H1 (cell line): ENCODE measurements at regions not wholly inside any gene's neighbourhood (a gene's known extent, or its start where the extent isn't known, plus 50 kb on each side); places are given as distances from the start of the nearest gene placed in this dataset.

Experiments used
- CTCF ChIA-PET: fragments of 300-600 bp; sonication (Branson Sonifier 250); formaldehyde crosslinking; loops from one replicate; lab custom pipeline; 2021; ENCODE audit not compliant: partially characterized antibody; lab: Charles Lee
- POLR2A ChIA-PET: fragments of 300-600 bp; sonication (Branson Sonifier 250); formaldehyde crosslinking; loops from one replicate; lab custom pipeline; 2021; ENCODE audit warnings: inconsistent platforms; ENCODE audit not compliant: partially characterized antibody; lab: Charles Lee
- DNase-seq, 2 experiments: peaks; one replicate each; pipeline versions ENCODE4 v3.0.0 to v3.0.0-alpha.2; 2010 to 2022; ENCODE audit warnings: low spot score in 2 of 2, low read depth in 1 of 2, mixed read lengths in 1 of 2
- FAIRE-seq: peaks from 2 replicates; lab custom pipeline; 2011; peaks lifted over from hg19 to GRCh38; lab: Jason Lieb, UNC
- H2AFZ ChIP-seq: 2 replicates; pipeline ENCODE4 v1.8.1; 2012; ENCODE audit warnings: low read length, inconsistent platforms
- H2AK5ac ChIP-seq: 2 replicates; pipeline ENCODE4 v1.6.1; 2013; ENCODE audit warnings: low read depth, low read length
- H2BK120ac ChIP-seq: replicated peaks from 2 replicates; pipeline ENCODE3; 2013; ENCODE audit warnings: low read depth, low read length, inconsistent platforms
- H2BK12ac ChIP-seq: 2 replicates; pipeline ENCODE4 v1.6.1; 2013; ENCODE audit warnings: low read depth, low read length
- H2BK15ac ChIP-seq: 2 replicates; pipeline ENCODE4 v1.6.1; 2013; ENCODE audit warnings: low read length
- H2BK20ac ChIP-seq: 2 replicates; pipeline ENCODE4 v1.6.1; 2013; ENCODE audit warnings: low read length
- H2BK5ac ChIP-seq: 2 replicates; pipeline ENCODE4 v1.6.1; 2013; ENCODE audit warnings: low read depth, low read length
- H3K14ac ChIP-seq: 2 replicates; pipeline ENCODE4 v1.6.1; 2013; ENCODE audit warnings: inconsistent platforms; ENCODE audit not compliant: insufficient read length
- H3K18ac ChIP-seq: 2 replicates; pipeline ENCODE4 v1.6.1; 2013; ENCODE audit warnings: low read length; ENCODE audit errors: extremely low read depth
- H3K23ac ChIP-seq: 2 replicates; pipeline ENCODE4 v1.6.1; 2013; ENCODE audit warnings: inconsistent platforms; ENCODE audit not compliant: insufficient read length
- H3K23me2 ChIP-seq: 2 replicates; pipeline ENCODE4 v1.6.1; 2013; ENCODE audit warnings: low read depth, low read length
- H3K27ac ChIP-seq: 2 replicates; pipeline ENCODE4 v1.6.1; 2011; ENCODE audit warnings: low read depth, low read length, inconsistent platforms
- H3K27me3 ChIP-seq, 4 experiments: replicated peaks in 1 of 4; 1 replicate in 1 of 4; 2 replicates in 3 of 4; pipeline versions ENCODE4 v1.6.1 to v1.8.1; 2011 to 2013; ENCODE audit warnings: low read length in 3 of 4, mild to moderate bottlenecking in 3 of 4, inconsistent platforms in 2 of 4, mixed read lengths in 2 of 4, moderate library complexity in 1 of 4; ENCODE audit not compliant: control insufficient read depth in 3 of 4, insufficient read depth in 3 of 4; ENCODE audit errors: extremely low read depth in 1 of 4
- H3K36me3 ChIP-seq, 4 experiments: 2 replicates each; pipeline versions ENCODE4 v1.6.1 to v1.8.1; 2011 to 2013; ENCODE audit warnings: mild to moderate bottlenecking in 4 of 4, low read length in 3 of 4, moderate library complexity in 2 of 4, control low read depth in 1 of 4, inconsistent platforms in 1 of 4; ENCODE audit not compliant: insufficient read depth in 4 of 4, control insufficient read depth in 2 of 4
- H3K4ac ChIP-seq: replicated peaks from 2 replicates; pipeline ENCODE3; 2013; ENCODE audit warnings: low read length, low read depth, mixed read lengths, inconsistent platforms; ENCODE audit not compliant: insufficient read length
- H3K4me1 ChIP-seq, 4 experiments: replicated peaks in 1 of 4; 1 replicate in 1 of 4; 2 replicates in 3 of 4; pipeline versions ENCODE4 v1.6.1 to v1.8.1; 2011 to 2013; ENCODE audit warnings: low read length in 3 of 4, inconsistent platforms in 2 of 4, mixed read lengths in 1 of 4; ENCODE audit not compliant: insufficient read depth in 4 of 4, control insufficient read depth in 3 of 4
- H3K4me2 ChIP-seq, 2 experiments: 2 replicates each; pipeline versions ENCODE4 v1.6.1 to v1.8.1; 2011 to 2013; ENCODE audit warnings: low read depth in 2 of 2, low read length in 2 of 2, control low read depth in 1 of 2, inconsistent platforms in 1 of 2, mild to moderate bottlenecking in 1 of 2; ENCODE audit not compliant: insufficient read depth in 1 of 2
- H3K4me3 ChIP-seq, 4 experiments: fragments of 200-600, 300-600 bp in 1 of 4; sonication (generic), shearing (Covaris generic), sonication (Bioruptor Twin) in 1 of 4; 2 replicates each; pipeline versions ENCODE4 v1.5.1 to v1.8.1; 2011 to 2016; ENCODE audit warnings: low read length in 4 of 4, low read depth in 3 of 4, control low read depth in 2 of 4, inconsistent platforms in 2 of 4, mild to moderate bottlenecking in 2 of 4, mixed read lengths in 1 of 4, moderate library complexity in 1 of 4; ENCODE audit not compliant: insufficient read depth in 2 of 4; ENCODE audit errors: extremely low read depth in 1 of 4
- H3K56ac ChIP-seq: replicated peaks from 2 replicates; pipeline ENCODE3; 2013; ENCODE audit warnings: low read depth, mild to moderate bottlenecking, mixed read lengths, low read length, inconsistent platforms; ENCODE audit not compliant: insufficient read length
- H3K79me1 ChIP-seq: 2 replicates; pipeline ENCODE4 v1.6.1; 2013; ENCODE audit warnings: low read depth, low read length, control low read depth
- H3K79me2 ChIP-seq, 2 experiments: 2 replicates each; pipeline versions ENCODE4 v1.6.1 to v1.8.1; 2012 to 2013; ENCODE audit warnings: low read length in 2 of 2, mild to moderate bottlenecking in 2 of 2, inconsistent platforms in 1 of 2; ENCODE audit not compliant: insufficient read depth in 2 of 2, control insufficient read depth in 1 of 2
- H3K9ac ChIP-seq, 4 experiments: replicated peaks in 1 of 4; 1 replicate in 1 of 4; 2 replicates in 3 of 4; pipeline versions ENCODE4 v1.6.1 to v1.8.1; 2011 to 2013; ENCODE audit warnings: low read depth in 3 of 4, low read length in 3 of 4, control low read depth in 2 of 4, mild to moderate bottlenecking in 2 of 4, moderate library complexity in 2 of 4, inconsistent platforms in 1 of 4; ENCODE audit errors: extremely low read depth in 1 of 4
- H3K9me3 ChIP-seq, 2 experiments: 2 replicates each; pipeline versions ENCODE4 v1.6.1 to v1.8.1; 2012 to 2013; ENCODE audit warnings: mild to moderate bottlenecking in 2 of 2, moderate library complexity in 2 of 2, control low read depth in 1 of 2, inconsistent platforms in 1 of 2, low read depth in 1 of 2, low read length in 1 of 2, mixed read lengths in 1 of 2; ENCODE audit not compliant: insufficient read depth in 2 of 2
- H4K20me1 ChIP-seq, 2 experiments: replicated peaks in 1 of 2; 2 replicates each; pipeline versions ENCODE3 to v1.8.1; 2011 to 2013; ENCODE audit warnings: inconsistent platforms in 2 of 2, low read length in 2 of 2, mild to moderate bottlenecking in 1 of 2; ENCODE audit not compliant: insufficient read depth in 2 of 2, control insufficient read depth in 1 of 2
- H4K5ac ChIP-seq: 2 replicates; pipeline ENCODE4 v1.6.1; 2013; ENCODE audit warnings: low read length, low read depth, mixed read lengths, inconsistent platforms; ENCODE audit not compliant: insufficient read length
- H4K8ac ChIP-seq: 2 replicates; pipeline ENCODE4 v1.8.0; 2013; ENCODE audit warnings: mild to moderate bottlenecking, moderate library complexity, low read length, inconsistent platforms; ENCODE audit not compliant: insufficient read depth; ENCODE audit errors: extremely low read depth
- H4K91ac ChIP-seq: replicated peaks from 2 replicates; pipeline ENCODE3; 2013; ENCODE audit warnings: low read length, mixed read lengths, inconsistent platforms; ENCODE audit not compliant: insufficient read length
- CEBPB ChIP-seq: IDR thresholded peaks from 2 replicates; pipeline ENCODE4 v1.6.1; 2012; ENCODE audit warnings: low read depth, low read length
- CHD1 ChIP-seq: IDR thresholded peaks from 2 replicates; pipeline ENCODE4 v1.6.1; 2012; ENCODE audit warnings: low read depth, low read length, improper control_type of control experiment
- CHD2 ChIP-seq: IDR thresholded peaks from 2 replicates; pipeline ENCODE4 v1.6.1; 2012; ENCODE audit warnings: low read length, improper control_type of control experiment
- FOSL1 ChIP-seq: IDR thresholded peaks from 2 replicates; pipeline ENCODE4 v1.6.1; 2011; ENCODE audit warnings: mild to moderate bottlenecking, low read depth, low read length, moderate library complexity; ENCODE audit not compliant: insufficient read depth
- KDM1A ChIP-seq: fragments of 200-600, 300-600 bp; sonication (generic); IDR thresholded peaks from 2 replicates; pipeline ENCODE4 v1.7.1; 2016; ENCODE audit warnings: mild to moderate bottlenecking, low read length, borderline replicate concordance
- PHF8 ChIP-seq: fragments of 200-600 bp; sonication (generic); conservative IDR thresholded peaks from 2 replicates; pipeline ENCODE4 v1.7.1; 2012; ENCODE audit warnings: low read depth, mild to moderate bottlenecking, inconsistent platforms, low read length, moderate library complexity
- POU5F1 ChIP-seq: IDR thresholded peaks from 2 replicates; pipeline ENCODE4 v1.6.1; 2011; ENCODE audit warnings: low read depth, mild to moderate bottlenecking, low read length, moderate library complexity
- RFX5 ChIP-seq: IDR thresholded peaks from 2 replicates; pipeline ENCODE4 v1.6.1; 2011; ENCODE audit warnings: low read depth, low read length, improper control_type of control experiment, borderline replicate concordance
- SIRT6 ChIP-seq: IDR thresholded peaks from one replicate; pipeline ENCODE4 v1.7.1; 2012; ENCODE audit warnings: low read length, inconsistent platforms
- SP2 ChIP-seq: IDR thresholded peaks from 2 replicates; pipeline ENCODE4 v1.6.1; 2012; ENCODE audit warnings: mild to moderate bottlenecking, low read length, inconsistent platforms
- SP4 ChIP-seq: IDR thresholded peaks from 2 replicates; pipeline ENCODE4 v1.6.1; 2012; ENCODE audit warnings: low read length, inconsistent platforms
- ZNF274 ChIP-seq: IDR thresholded peaks from 2 replicates; pipeline ENCODE4 v1.7.0; 2012; ENCODE audit warnings: low read length, borderline replicate concordance; ENCODE audit errors: extremely low read depth
- WGBS, 2 experiments: shearing (Covaris generic) in 1 of 2; methylation state at CpG; one replicate each; pipeline versions ENCODE4 v1.1.6 to v1.1.7; 2013 to 2015; ENCODE audit warnings: low lambda C conversion rate in 2 of 2, mixed read lengths in 2 of 2, inconsistent platforms in 1 of 2, low coverage in 1 of 2, missing lambda C conversion rate in 1 of 2; ENCODE audit not compliant: insufficient replicate concordance in 2 of 2, insufficient coverage in 1 of 2, insufficient read length in 1 of 2; ENCODE audit errors: extremely low coverage in 1 of 2, missing lambda C conversion rate in 1 of 2; 5-methylcytosine and 5-hydroxymethylcytosine counted together
- TF ChIP-seq, protein P1 (sequence below): IDR thresholded peaks from 2 replicates; pipeline ENCODE4 v1.6.1; 2012; ENCODE audit warnings: inconsistent platforms
- TF ChIP-seq, protein P2 (sequence below), 3 experiments: IDR thresholded peaks; 1 replicate in 2 of 3; 2 replicates in 1 of 3; pipeline versions ENCODE4 v1.5.1 to v1.6.1; 2011; ENCODE audit warnings: low read length in 3 of 3, mild to moderate bottlenecking in 3 of 3, inconsistent platforms in 2 of 3, low read depth in 1 of 3, moderate library complexity in 1 of 3; ENCODE audit not compliant: insufficient read depth in 1 of 3; ENCODE audit errors: control extremely low read depth in 1 of 3

- Histone ChIP-seq H3K4me3 (no peak overlapping the region), H4K91ac (no peak overlapping the region)
- WGBS, 2 experiments: 86% methylated on average over 8 of the region's 8 CpGs; no CpG with 5 or more reads in 1 of the 2 experiments
Observed at GRCh38 chr13:33904431-33904830, 86.5 kb downstream of the RFC3 start.

More at GRCh38 chr13:33904431-33904830, 86.5 kb downstream of the RFC3 start:
- DNase-seq (no peak), FAIRE-seq (no peak)
- no peak overlapping the region for H3K14ac ChIP-seq
- no peak overlapping the region for H2AK5ac ChIP-seq
- H2BK20ac ChIP-seq: no peak overlapping the region
- H2BK120ac ChIP-seq: no peak overlapping the region
- no peaks in the 10 kb centered on the region for H4K20me1 ChIP-seq
- no peaks in the 10 kb centered on the region for H3K79me1 ChIP-seq
- no peak overlapping the region for H3K27ac ChIP-seq
- H3K36me3 ChIP-seq: no peaks in the 10 kb centered on the region
- no peak overlapping the region for H2BK5ac ChIP-seq
- no peaks in the 10 kb centered on the region for H3K79me2 ChIP-seq
- H4K8ac ChIP-seq: no peak overlapping the region
- H3K23me2 ChIP-seq: no peaks in the 10 kb centered on the region
- no peak for TF ChIP-seq ZNF274
- TF ChIP-seq CHD2: no peak
- TF ChIP-seq CHD1: no peak
- TF ChIP-seq SIRT6: no peak
- TF ChIP-seq FOSL1: no peak
- no peak for TF ChIP-seq SP2
- TF ChIP-seq, protein P1, sequence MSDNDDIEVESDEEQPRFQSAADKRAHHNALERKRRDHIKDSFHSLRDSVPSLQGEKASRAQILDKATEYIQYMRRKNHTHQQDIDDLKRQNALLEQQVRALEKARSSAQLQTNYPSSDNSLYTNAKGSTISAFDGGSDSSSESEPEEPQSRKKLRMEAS: no peak
- TF ChIP-seq, protein P2, sequence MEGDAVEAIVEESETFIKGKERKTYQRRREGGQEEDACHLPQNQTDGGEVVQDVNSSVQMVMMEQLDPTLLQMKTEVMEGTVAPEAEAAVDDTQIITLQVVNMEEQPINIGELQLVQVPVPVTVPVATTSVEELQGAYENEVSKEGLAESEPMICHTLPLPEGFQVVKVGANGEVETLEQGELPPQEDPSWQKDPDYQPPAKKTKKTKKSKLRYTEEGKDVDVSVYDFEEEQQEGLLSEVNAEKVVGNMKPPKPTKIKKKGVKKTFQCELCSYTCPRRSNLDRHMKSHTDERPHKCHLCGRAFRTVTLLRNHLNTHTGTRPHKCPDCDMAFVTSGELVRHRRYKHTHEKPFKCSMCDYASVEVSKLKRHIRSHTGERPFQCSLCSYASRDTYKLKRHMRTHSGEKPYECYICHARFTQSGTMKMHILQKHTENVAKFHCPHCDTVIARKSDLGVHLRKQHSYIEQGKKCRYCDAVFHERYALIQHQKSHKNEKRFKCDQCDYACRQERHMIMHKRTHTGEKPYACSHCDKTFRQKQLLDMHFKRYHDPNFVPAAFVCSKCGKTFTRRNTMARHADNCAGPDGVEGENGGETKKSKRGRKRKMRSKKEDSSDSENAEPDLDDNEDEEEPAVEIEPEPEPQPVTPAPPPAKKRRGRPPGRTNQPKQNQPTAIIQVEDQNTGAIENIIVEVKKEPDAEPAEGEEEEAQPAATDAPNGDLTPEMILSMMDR (IDR thresholded peaks at IDR 0.05; ENCODE audit: control extremely low read depth in 1 of 3, insufficient read depth in 1 of 3, low read depth in 1 of 3, low read length in 3 of 3): no peak
- TF ChIP-seq CEBPB: no peak
- TF ChIP-seq PHF8: no peak
- TF ChIP-seq KDM1A: no peak
- no peak for TF ChIP-seq RFX5
- TF ChIP-seq SP4: no peak
- no peak for TF ChIP-seq POU5F1
- ChIA-PET POLR2A (no interaction called here), CTCF (no interaction called here)
- no peak overlapping the region for H2BK12ac ChIP-seq
- no peak overlapping the region for H3K56ac ChIP-seq
- no peak overlapping the region for H3K23ac ChIP-seq
- no peak overlapping the region for H3K18ac ChIP-seq
- no peaks in the 10 kb centered on the region for H3K4me1 ChIP-seq
- H2AFZ ChIP-seq: no peak overlapping the region
- no peak overlapping the region for H3K4ac ChIP-seq
- no peak overlapping the region for H2BK15ac ChIP-seq
- H3K4me2 ChIP-seq: no peak overlapping the region
- H3K9ac ChIP-seq: no peak overlapping the region
- H4K5ac ChIP-seq: no peak overlapping the region
- H3K9me3 ChIP-seq: peaks cover 0 to 3% of the 10 kb centered on the region in 2 experiments; a peak in 1 of 4 replicates
- no peaks in the 10 kb centered on the region for H3K27me3 ChIP-seq
